ENCODE measurements at regions not wholly inside any gene's neighbourhood (a gene's known extent, or its start where the extent isn't known, plus 50 kb on each side); places are given as distances from the start of the nearest gene placed in this dataset.

- no peaks in the 10 kb centered on the region for H3K9me3 ChIP-seq
- no peak for DNase-seq (ENCODE audit: extremely low spot score)
- H3K36me3 ChIP-seq = no peaks in the 10 kb centered on the region
- WGBS = 94% methylated on average over 1 of the region's 1 CpG
- no peaks in the 10 kb centered on the region for H3K4me1 ChIP-seq
- H3K27me3 ChIP-seq = no peaks in the 10 kb centered on the region
- no peak overlapping the region for H3K4me3 ChIP-seq
- no peak for TF ChIP-seq POLR2A (IDR thresholded peaks at IDR 0.05; ENCODE audit: low read depth)
- TF ChIP-seq, protein P1, sequence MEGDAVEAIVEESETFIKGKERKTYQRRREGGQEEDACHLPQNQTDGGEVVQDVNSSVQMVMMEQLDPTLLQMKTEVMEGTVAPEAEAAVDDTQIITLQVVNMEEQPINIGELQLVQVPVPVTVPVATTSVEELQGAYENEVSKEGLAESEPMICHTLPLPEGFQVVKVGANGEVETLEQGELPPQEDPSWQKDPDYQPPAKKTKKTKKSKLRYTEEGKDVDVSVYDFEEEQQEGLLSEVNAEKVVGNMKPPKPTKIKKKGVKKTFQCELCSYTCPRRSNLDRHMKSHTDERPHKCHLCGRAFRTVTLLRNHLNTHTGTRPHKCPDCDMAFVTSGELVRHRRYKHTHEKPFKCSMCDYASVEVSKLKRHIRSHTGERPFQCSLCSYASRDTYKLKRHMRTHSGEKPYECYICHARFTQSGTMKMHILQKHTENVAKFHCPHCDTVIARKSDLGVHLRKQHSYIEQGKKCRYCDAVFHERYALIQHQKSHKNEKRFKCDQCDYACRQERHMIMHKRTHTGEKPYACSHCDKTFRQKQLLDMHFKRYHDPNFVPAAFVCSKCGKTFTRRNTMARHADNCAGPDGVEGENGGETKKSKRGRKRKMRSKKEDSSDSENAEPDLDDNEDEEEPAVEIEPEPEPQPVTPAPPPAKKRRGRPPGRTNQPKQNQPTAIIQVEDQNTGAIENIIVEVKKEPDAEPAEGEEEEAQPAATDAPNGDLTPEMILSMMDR (IDR thresholded peaks at IDR 0.05) = no peak
- no peak for TF ChIP-seq POLR2AphosphoS5 (IDR thresholded peaks at IDR 0.05)
- TF ChIP-seq EP300 (IDR thresholded peaks at IDR 0.05) = no peak
- no peak overlapping the region for H3K27ac ChIP-seq (replicated peaks in 1 of 4)
- intact Hi-C loops (cut with DNase I) = no loop called here
These were observed 931.4 kb upstream of the ADGRL2 start for GRCh38 chr1:80869299-80869698.

- H3K36me3 ChIP-seq = no peaks in the 10 kb centered on the region
- TF ChIP-seq, protein P1 (IDR thresholded peaks at IDR 0.05) = no peak
- no peak for TF ChIP-seq POLR2AphosphoS5 (IDR thresholded peaks at IDR 0.05)
- H3K9me3 ChIP-seq = no peaks in the 10 kb centered on the region
- no peak overlapping the region for H3K4me3 ChIP-seq
- H3K27me3 ChIP-seq = no peaks in the 10 kb centered on the region
- H3K4me1 ChIP-seq = no peaks in the 10 kb centered on the region
- DNase-seq (ENCODE audit: extremely low spot score) = no peak
- no peak overlapping the region for H3K27ac ChIP-seq (replicated peaks in 1 of 4)
- WGBS = 100% methylated on average over 1 of the region's 1 CpG
- intact Hi-C loops (cut with DNase I) = no loop called here
These were observed 952.8 kb upstream of the ADGRL2 start for GRCh38 chr1:80847904-80848303.

DNA sequence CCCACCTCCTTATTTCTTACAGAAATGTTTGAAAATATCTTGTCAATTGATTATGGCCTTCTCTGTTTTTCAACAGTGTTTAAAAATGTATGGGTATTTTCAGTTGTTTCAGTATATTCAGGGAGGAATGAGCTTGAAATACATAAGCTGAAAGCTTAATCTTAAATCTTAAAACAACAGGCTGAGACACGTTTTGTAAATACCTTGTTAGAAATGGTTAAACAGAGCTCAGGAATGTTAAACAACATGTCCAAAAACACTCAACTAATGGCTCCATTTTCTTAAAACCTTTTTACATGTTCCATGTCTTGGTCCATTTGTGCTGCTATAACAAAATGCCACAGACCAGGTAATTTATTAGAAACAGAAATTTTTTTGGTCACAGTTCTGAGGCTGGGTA lies 953.8 kb upstream of the ADGRL2 start:
- TF ChIP-seq POLR2AphosphoS5 (IDR thresholded peaks at IDR 0.05) (no peak), POLR2A (IDR thresholded peaks at IDR 0.05; ENCODE audit: low read depth) (no peak), EP300 (IDR thresholded peaks at IDR 0.05) (no peak)
- TF ChIP-seq, protein P1 (IDR thresholded peaks at IDR 0.05) = no peak

GRCh38 chr1:80842796-80843195 lies 957.9 kb upstream of the ADGRL2 start:
- no peaks in the 10 kb centered on the region for H3K9me3 ChIP-seq
- H3K36me3 ChIP-seq = no peaks in the 10 kb centered on the region
- TF ChIP-seq POLR2AphosphoS5 (IDR thresholded peaks at IDR 0.05) = no peak
- TF ChIP-seq POLR2A (IDR thresholded peaks at IDR 0.05; ENCODE audit: low read depth) = no peak
- TF ChIP-seq, protein P1 (IDR thresholded peaks at IDR 0.05) = no peak
- no peak for TF ChIP-seq EP300 (IDR thresholded peaks at IDR 0.05)
- H3K4me1 ChIP-seq = no peaks in the 10 kb centered on the region
- H3K4me3 ChIP-seq = no peak overlapping the region
- no peaks in the 10 kb centered on the region for H3K27me3 ChIP-seq
- H3K27ac ChIP-seq (replicated peaks in 1 of 4) = no peak overlapping the region
- intact Hi-C loops (cut with DNase I) = no loop called here
- no peak for DNase-seq (ENCODE audit: extremely low spot score)

More for the DNA sequence above, 953.8 kb upstream of the ADGRL2 start:
- no peak for DNase-seq (ENCODE audit: extremely low spot score)
- H3K36me3 ChIP-seq = no peaks in the 10 kb centered on the region
- H3K4me1 ChIP-seq = no peaks in the 10 kb centered on the region
- intact Hi-C loops (cut with DNase I) = no loop called here
- H3K9me3 ChIP-seq = no peaks in the 10 kb centered on the region
- 17% methylated on average over 1 of the region's 1 CpG for WGBS
- no peak overlapping the region for H3K27ac ChIP-seq (replicated peaks in 1 of 4)
- H3K27me3 ChIP-seq = no peaks in the 10 kb centered on the region
- H3K4me3 ChIP-seq = no peak overlapping the region

DNA sequence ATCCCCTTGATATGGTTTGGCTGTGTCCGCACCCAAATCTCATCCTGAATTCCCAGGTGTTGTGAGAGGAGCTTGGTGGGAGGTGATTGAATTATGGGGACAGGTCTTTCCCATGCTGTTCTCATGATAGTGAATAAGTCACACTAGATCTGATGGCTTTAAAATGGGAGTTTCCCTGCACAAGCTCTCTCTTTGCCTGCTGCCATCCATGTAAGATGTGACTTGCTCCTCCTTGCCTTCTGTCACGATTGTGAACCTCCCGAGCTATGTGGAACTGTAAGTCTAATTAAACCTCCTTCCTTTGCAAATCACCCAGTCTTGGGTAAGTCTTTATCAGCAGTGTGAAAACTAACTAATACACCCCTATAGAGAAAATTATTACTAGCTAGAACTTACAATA lies 959.5 kb upstream of the ADGRL2 start:
- DNase-seq (ENCODE audit: extremely low spot score) = no peak
- WGBS = 96% methylated on average over 3 of the region's 3 CpGs
- intact Hi-C loops (cut with DNase I) = no loop called here

More for the DNA sequence above, 959.5 kb upstream of the ADGRL2 start:
- no peaks in the 10 kb centered on the region for H3K9me3 ChIP-seq
- TF ChIP-seq POLR2AphosphoS5 (IDR thresholded peaks at IDR 0.05) = no peak
- no peak for TF ChIP-seq EP300 (IDR thresholded peaks at IDR 0.05)
- TF ChIP-seq POLR2A (IDR thresholded peaks at IDR 0.05; ENCODE audit: low read depth) = no peak
- TF ChIP-seq, protein P1 (IDR thresholded peaks at IDR 0.05) = no peak
- H3K4me3 ChIP-seq = no peak overlapping the region
- no peaks in the 10 kb centered on the region for H3K4me1 ChIP-seq
- H3K27me3 ChIP-seq = no peaks in the 10 kb centered on the region
- no peaks in the 10 kb centered on the region for H3K36me3 ChIP-seq
- no peak overlapping the region for H3K27ac ChIP-seq (replicated peaks in 1 of 4)
